ENCODE measurements at regions not wholly inside any gene's neighbourhood (a gene's known extent, or its start where the extent isn't known, plus 50 kb on each side); places are given as distances from the start of the nearest gene placed in this dataset.

DNA sequence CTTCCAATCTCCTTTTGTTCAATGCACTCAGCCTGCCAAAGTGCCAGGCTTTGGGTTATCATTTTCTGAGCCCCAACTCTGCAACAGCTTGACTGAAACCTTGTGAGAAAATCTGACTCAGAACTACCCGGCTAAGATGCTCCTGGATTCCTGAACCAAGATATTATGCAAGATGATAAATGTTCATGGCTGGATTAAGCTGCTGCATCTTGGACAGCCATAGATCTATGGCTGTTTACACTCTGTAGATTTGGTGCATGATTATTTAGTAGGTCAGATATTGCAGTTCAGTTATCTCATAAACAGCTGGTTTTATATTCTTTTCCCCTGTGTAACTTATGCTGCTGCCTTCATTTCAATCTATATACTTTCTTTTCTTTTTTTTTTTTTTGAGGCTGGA lies 243.5 kb downstream of the GATA3 start:
- TF ChIP-seq, protein P1, sequence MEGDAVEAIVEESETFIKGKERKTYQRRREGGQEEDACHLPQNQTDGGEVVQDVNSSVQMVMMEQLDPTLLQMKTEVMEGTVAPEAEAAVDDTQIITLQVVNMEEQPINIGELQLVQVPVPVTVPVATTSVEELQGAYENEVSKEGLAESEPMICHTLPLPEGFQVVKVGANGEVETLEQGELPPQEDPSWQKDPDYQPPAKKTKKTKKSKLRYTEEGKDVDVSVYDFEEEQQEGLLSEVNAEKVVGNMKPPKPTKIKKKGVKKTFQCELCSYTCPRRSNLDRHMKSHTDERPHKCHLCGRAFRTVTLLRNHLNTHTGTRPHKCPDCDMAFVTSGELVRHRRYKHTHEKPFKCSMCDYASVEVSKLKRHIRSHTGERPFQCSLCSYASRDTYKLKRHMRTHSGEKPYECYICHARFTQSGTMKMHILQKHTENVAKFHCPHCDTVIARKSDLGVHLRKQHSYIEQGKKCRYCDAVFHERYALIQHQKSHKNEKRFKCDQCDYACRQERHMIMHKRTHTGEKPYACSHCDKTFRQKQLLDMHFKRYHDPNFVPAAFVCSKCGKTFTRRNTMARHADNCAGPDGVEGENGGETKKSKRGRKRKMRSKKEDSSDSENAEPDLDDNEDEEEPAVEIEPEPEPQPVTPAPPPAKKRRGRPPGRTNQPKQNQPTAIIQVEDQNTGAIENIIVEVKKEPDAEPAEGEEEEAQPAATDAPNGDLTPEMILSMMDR (IDR thresholded peaks at IDR 0.05; ENCODE audit: borderline replicate concordance, insufficient read depth, low read depth, low read length), result no peak
- no peak overlapping the region for H3K4me3 ChIP-seq (ENCODE audit: low read depth, low read length)

DNA sequence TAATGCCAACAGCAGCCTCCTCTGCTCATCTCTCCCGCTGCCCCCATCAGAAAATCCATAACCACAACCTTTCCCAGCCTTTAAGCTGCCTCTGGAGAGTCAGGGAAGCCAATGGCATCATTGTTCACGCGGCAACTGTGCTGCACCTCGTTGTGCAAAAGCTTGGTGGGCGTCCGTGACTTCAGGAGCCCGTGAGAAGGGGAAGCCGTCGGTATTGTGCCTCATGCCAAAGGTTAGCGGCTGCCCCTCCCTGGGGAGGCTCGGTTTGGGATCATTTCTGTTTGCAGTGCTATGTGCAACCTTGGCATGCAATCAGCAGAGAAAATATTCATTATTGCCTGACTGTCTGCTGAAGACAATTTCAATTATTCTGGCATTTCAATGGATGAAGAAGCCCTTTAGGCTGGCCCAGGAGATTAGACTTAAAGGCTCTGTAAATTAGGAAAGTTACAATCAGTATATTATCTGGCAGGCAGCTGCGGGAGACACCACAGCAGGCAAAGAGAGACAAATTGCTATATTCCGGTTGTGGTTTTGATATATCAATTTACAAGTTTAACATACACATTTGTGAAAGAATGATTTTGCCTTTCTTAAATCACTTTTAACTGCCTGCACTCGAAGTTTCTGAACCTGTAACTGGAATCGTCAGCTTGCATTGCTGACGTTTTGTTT lies 244.5 kb downstream of the GATA3 start:
- TF ChIP-seq, protein P1 (IDR thresholded peaks at IDR 0.05; ENCODE audit: borderline replicate concordance, insufficient read depth, low read depth, low read length), result no peak
- no peak overlapping the region for H3K4me3 ChIP-seq (ENCODE audit: low read depth, low read length)

DNA sequence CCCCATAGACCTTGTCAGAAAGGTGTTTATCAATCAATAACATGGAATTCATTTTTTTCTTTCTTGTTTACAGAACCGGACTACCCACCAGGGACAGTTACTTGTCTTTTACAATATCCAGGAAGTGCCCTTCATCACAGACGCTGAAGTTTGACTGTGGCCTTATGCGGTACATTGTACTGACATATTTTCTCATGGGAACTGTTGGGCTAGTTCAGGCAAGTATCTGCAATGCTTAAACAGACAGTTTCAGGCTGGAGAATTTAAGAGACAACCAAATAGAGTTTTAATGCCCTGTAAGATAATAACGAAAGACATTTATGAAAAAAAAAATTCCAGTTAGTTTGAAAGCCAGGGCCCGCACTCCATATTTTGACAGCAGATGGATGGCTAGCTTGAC lies 246.4 kb downstream of the GATA3 start:
- H3K4me3 ChIP-seq (ENCODE audit: low read depth, low read length), result no peak overlapping the region
- TF ChIP-seq, protein P1 (IDR thresholded peaks at IDR 0.05; ENCODE audit: borderline replicate concordance, insufficient read depth, low read depth, low read length), result no peak

DNA sequence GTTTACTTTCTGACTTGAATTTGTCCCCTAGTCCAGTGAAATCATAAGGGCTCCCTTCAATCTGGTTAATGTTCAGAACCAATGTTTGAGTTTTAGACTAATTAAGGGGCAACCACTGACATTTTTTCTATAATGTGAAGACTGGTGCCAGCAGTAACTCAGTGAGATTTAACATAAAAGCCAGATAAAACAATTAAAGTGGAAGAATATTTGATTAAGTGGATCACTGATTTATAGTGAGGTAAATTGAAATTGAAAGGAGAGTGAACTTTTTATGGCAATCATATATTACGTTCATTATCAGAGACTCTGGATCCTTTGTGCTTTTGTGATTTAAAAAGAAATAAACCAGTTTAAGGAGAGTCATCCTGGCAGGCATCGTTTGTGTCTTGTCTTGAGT lies 246.8 kb downstream of the GATA3 start:
- no peak overlapping the region for H3K4me3 ChIP-seq (ENCODE audit: low read depth, low read length)
- TF ChIP-seq, protein P1 (IDR thresholded peaks at IDR 0.05; ENCODE audit: borderline replicate concordance, insufficient read depth, low read depth, low read length), result no peak

DNA sequence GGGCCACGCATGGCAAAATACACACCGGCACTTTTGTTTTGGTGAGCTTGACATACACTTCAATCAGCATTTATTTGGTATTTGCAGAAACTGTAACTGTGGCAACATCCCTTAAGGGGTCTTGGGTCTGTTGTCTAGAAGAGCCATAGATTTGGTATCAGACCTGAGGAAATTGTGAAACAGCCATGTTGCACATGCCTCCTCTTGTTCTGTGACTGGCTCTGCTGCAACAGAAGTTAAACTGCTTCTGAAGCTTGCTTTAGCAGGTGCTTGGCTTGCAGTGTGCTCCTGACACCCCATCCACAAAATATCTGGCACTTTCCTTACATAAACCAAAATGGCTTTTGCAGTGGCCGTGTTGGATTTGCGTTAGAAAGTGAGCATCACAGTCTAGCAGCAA lies 247.3 kb downstream of the GATA3 start:
- no peak overlapping the region for H3K4me3 ChIP-seq (ENCODE audit: low read depth, low read length)
- TF ChIP-seq, protein P1 (IDR thresholded peaks at IDR 0.05; ENCODE audit: borderline replicate concordance, insufficient read depth, low read depth, low read length), result no peak

DNA sequence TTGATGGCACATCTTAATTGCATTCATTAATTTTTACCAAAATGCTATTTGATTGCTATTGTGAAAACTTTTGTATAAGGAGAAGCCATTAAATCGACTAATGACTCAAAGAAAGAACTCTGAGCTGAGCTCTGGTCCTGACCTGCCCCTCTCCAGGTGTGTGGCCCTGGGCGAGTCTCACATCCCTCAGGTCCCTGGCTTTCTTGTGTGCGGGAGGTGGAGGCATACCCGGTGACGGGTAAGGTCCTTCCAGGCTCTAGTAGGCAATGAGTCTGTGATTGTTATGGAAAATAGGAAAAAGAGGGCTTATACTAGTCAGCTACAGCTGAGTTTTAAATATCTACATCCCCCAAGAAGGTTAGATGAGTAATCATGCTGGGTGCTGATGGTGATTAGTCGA lies 248.1 kb downstream of the GATA3 start:
- TF ChIP-seq, protein P1 (IDR thresholded peaks at IDR 0.05; ENCODE audit: borderline replicate concordance, insufficient read depth, low read depth, low read length), result no peak

DNA sequence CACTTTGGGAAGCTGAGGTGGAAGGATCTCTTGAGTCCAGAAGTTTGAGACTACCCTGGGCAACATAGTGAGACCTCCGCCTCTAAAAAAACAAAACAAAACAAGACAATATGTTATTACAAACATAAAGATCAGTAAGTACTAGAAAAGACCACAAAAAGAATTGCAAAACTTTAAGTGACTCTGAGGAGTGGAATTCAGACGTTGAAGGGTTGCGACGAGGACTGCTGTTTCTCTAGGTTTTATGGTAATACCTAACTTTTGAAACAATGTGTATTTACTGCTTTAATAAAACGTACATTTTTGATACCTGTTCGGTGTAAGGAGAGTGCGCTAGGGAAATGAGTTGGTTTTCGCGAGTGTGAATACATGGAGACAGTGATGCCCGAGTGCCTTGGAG lies 250.4 kb downstream of the GATA3 start:
- TF ChIP-seq, protein P1 (IDR thresholded peaks at IDR 0.05; ENCODE audit: borderline replicate concordance, insufficient read depth, low read depth, low read length), result no peak
- H3K4me3 ChIP-seq (ENCODE audit: low read depth, low read length), result no peak overlapping the region

More for the DNA sequence above, 248.1 kb downstream of the GATA3 start:
- H3K4me3 ChIP-seq (ENCODE audit: low read depth, low read length), result no peak overlapping the region

Measured in GM12875 (cell line).